ENCODE measurements at regions not wholly inside any gene's neighbourhood (a gene's known extent, or its start where the extent isn't known, plus 50 kb on each side); places are given as distances from the start of the nearest gene placed in this dataset.

GRCh38 chr14:97401714-97402113, 604.5 kb downstream of the VRK1 start:
- no peak overlapping the region for H3K27ac Mint-ChIP-seq
- POLR2A ChIA-PET: no interaction called here

GRCh38 chr14:97402279-97402678, 605.1 kb downstream of the VRK1 start:
- H3K36me3 Mint-ChIP-seq (ENCODE audit: low read depth): no peaks in the 10 kb centered on the region
- H3K27ac Mint-ChIP-seq: no peak overlapping the region
- no peaks in the 10 kb centered on the region for H3K27me3 Mint-ChIP-seq
- H3K4me1 Mint-ChIP-seq: no peaks in the 10 kb centered on the region
- ATAC-seq (ENCODE audit: low read depth): no peak
- TF ChIP-seq, protein P1, sequence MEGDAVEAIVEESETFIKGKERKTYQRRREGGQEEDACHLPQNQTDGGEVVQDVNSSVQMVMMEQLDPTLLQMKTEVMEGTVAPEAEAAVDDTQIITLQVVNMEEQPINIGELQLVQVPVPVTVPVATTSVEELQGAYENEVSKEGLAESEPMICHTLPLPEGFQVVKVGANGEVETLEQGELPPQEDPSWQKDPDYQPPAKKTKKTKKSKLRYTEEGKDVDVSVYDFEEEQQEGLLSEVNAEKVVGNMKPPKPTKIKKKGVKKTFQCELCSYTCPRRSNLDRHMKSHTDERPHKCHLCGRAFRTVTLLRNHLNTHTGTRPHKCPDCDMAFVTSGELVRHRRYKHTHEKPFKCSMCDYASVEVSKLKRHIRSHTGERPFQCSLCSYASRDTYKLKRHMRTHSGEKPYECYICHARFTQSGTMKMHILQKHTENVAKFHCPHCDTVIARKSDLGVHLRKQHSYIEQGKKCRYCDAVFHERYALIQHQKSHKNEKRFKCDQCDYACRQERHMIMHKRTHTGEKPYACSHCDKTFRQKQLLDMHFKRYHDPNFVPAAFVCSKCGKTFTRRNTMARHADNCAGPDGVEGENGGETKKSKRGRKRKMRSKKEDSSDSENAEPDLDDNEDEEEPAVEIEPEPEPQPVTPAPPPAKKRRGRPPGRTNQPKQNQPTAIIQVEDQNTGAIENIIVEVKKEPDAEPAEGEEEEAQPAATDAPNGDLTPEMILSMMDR (IDR thresholded peaks at IDR 0.05): no peak
- ChIA-PET POLR2A (no interaction called here), CTCF (no interaction called here)
- no peak for DNase-seq
- intact Hi-C loops (cut with micrococcal nuclease): no loop called here
- H3K9me3 Mint-ChIP-seq: peaks cover 6% of the 10 kb centered on the region
- no peak overlapping the region for H3K4me3 Mint-ChIP-seq

More at GRCh38 chr14:97401714-97402113, 604.5 kb downstream of the VRK1 start:
- no peak overlapping the region for H3K4me3 Mint-ChIP-seq
- TF ChIP-seq, protein P1 (IDR thresholded peaks at IDR 0.05): no peak
- no peak for DNase-seq
- H3K4me1 Mint-ChIP-seq: no peaks in the 10 kb centered on the region
- CTCF ChIA-PET: no interaction called here
- H3K36me3 Mint-ChIP-seq (ENCODE audit: low read depth): no peaks in the 10 kb centered on the region
- H3K9me3 Mint-ChIP-seq: peaks cover 6% of the 10 kb centered on the region
- no peak for ATAC-seq (ENCODE audit: low read depth)
- intact Hi-C loops (cut with micrococcal nuclease): no loop called here
- no peaks in the 10 kb centered on the region for H3K27me3 Mint-ChIP-seq

DNA sequence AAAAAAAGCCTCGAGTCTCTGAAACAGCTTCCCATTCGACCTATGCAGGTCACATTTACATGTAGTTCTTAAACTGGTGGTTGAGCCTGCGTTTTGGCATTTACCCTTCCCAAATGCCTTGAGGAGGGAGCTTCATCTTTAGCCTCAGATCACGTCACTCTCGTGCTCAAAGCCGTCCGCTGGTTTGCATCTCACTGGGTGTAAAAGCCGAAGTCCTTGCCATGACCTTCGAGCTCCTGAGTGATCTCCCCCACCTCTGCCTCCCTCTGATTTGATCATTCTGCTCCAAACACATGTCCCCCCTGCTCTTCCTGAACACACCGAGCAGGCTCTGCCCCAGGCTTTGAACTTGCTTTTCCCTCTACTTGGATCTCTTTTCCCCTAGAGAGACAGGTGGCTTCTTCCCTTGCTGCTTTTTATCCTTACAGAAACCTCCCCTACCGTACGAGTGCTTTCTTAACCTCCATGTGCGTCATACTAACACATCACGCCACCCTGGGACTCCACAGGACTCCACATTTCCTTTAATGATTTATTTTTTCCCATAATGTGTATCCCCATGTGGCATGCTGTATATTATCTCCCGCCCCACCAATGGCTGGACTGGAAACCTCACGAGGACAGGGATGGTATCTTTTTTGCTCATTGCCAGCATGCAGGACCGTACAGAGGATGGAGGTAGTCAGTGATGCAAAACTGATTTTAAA, 610.7 kb downstream of the VRK1 start:
- Mint-ChIP-seq H3K9me3 (no peaks in the 10 kb centered on the region), H3K4me1 (no peaks in the 10 kb centered on the region), H3K27ac (no peak overlapping the region), H3K4me3 (no peak overlapping the region), H3K36me3 (ENCODE audit: low read depth) (no peaks in the 10 kb centered on the region), H3K27me3 (peaks cover 11% of the 10 kb centered on the region)
- TF ChIP-seq, protein P1 (IDR thresholded peaks at IDR 0.05): no peak
- ChIA-PET CTCF (no interaction called here), POLR2A (no interaction called here)
- intact Hi-C loops (cut with micrococcal nuclease): no loop called here
- DNase-seq (no peak), ATAC-seq (ENCODE audit: low read depth) (no peak)

DNA sequence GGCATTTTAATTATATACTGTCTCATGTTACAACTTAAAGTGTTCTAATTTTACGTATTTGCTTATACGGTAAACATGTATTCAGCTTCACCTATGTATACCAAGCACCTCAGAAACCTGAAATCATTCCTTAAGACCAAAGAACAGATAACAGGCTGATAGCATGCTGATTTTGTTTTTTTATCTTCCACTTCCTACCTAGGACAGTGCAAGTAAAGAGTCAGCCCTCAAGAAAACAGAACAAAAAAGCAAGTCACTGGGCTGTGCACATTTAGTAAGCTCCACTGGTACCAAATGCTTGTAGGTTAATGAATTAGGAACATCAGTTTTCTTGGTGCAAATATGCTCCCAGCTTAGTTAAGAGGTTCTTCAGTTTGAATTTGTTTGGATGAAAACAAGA, 611.3 kb downstream of the VRK1 start:
- CTCF ChIA-PET: no interaction called here
- no peak for ATAC-seq (ENCODE audit: low read depth)

DNA sequence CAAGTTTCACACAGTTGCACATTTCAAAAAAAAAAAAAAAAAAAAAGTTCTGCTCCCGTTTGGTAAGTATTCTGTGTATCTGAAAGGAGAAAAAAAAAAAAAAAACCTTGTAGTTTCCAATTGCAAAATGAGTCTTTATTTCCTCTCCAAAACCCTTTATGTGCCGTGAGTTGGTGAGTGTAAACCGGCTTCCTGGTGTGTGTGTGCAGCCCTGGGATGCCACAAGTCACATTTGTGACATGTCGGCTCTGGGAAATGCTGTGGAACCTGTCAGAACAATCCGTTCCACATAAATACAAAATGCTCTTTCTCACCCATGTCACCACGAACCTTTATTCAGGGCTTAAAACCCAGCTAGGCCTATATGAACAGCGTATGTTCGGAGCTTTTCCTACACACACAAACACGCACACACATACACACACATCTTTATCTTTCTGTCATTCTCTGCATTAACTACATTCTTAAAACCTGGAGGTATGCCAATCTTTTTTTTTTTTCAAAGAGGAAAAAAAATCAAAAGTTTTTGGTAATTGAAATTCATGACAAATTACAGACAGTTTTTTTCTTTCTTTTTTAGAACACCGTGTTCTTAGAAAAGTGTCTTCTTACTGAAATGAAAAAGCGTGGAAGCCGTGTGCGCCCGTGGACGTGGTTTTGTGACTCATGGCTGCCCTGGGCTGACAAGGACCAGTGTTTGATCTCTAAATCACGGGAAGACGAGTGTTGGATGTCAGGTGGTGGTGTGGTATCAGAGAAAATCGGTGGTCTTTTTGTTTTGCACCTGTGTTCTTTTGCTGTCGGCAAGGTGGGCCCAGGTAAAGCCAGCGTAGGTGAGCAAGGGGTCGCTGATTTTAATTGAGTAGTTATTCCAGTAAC, 612.0 kb downstream of the VRK1 start:
- ATAC-seq (ENCODE audit: low read depth) (no peak), DNase-seq (no peak)
- Mint-ChIP-seq H3K9me3 (no peaks in the 10 kb centered on the region), H3K4me3 (no peak overlapping the region), H3K36me3 (ENCODE audit: low read depth) (no peaks in the 10 kb centered on the region), H3K4me1 (no peaks in the 10 kb centered on the region), H3K27ac (no peak overlapping the region), H3K27me3 (peaks cover 15% of the 10 kb centered on the region)
- TF ChIP-seq, protein P1 (IDR thresholded peaks at IDR 0.05): no peak
- intact Hi-C loops (cut with micrococcal nuclease): no loop called here
- ChIA-PET POLR2A (no interaction called here), CTCF (no interaction called here)

More for the DNA sequence above, 611.3 kb downstream of the VRK1 start:
- no peaks in the 10 kb centered on the region for H3K36me3 Mint-ChIP-seq (ENCODE audit: low read depth)
- H3K4me3 Mint-ChIP-seq: no peak overlapping the region
- no peak for DNase-seq
- no peak overlapping the region for H3K27ac Mint-ChIP-seq
- TF ChIP-seq, protein P1 (IDR thresholded peaks at IDR 0.05): no peak
- POLR2A ChIA-PET: no interaction called here
- no peaks in the 10 kb centered on the region for H3K9me3 Mint-ChIP-seq
- intact Hi-C loops (cut with micrococcal nuclease): no loop called here
- H3K27me3 Mint-ChIP-seq: peaks cover 11% of the 10 kb centered on the region
- no peaks in the 10 kb centered on the region for H3K4me1 Mint-ChIP-seq

Measured in activated B cell treated with CpG ODN at 0.5 μM for 24 hours (primary cell).